Spleen (tissue), 11 donors: ENCODE measurements at regions not wholly inside any gene's neighbourhood (a gene's known extent, or its start where the extent isn't known, plus 50 kb on each side); places are given as distances from the start of the nearest gene placed in this dataset.
A peak's percentile ranks its signal among the peaks of the same experiment; 100 is the strongest.

ENCODE experiments used
- DNase-seq: peaks from one replicate; pipeline ENCODE4 v3.0.0-alpha.2; 2020
- H3K27ac ChIP-seq, 8 donors: fragments of 200-600 bp; sonication (generic) in 7 of 8; 1 replicate in 4 of 8; 2 replicates in 4 of 8; pipeline versions ENCODE4 v1.5.0 to v1.8.0; 2016 to 2021; ENCODE audit warnings: inconsistent platforms in 4 of 8, mild to moderate bottlenecking in 4 of 8, moderate library complexity in 1 of 8
- H3K27me3 ChIP-seq, 7 donors: fragments of 200-600 bp; sonication (generic) in 6 of 7; replicated peaks in 1 of 7; 1 replicate in 4 of 7; 2 replicates in 3 of 7; pipeline versions ENCODE4 v1.5.0 to v1.8.0; 2016 to 2021; ENCODE audit warnings: inconsistent platforms in 3 of 7, mild to moderate bottlenecking in 1 of 7
- H3K36me3 ChIP-seq, 6 donors: fragments of 200-600 bp; sonication (generic) in 5 of 6; 1 replicate in 4 of 6; 2 replicates in 2 of 6; pipeline versions ENCODE4 v1.5.0 to v1.8.0; 2016 to 2021; ENCODE audit warnings: inconsistent platforms in 2 of 6
- H3K4me1 ChIP-seq, 6 donors: fragments of 200-600 bp; sonication (generic) in 5 of 6; 1 replicate in 3 of 6; 2 replicates in 3 of 6; pipeline versions ENCODE4 v1.5.0 to v1.8.0; 2016 to 2021; ENCODE audit warnings: inconsistent platforms in 3 of 6
- H3K4me3 ChIP-seq, 8 donors: fragments of 200-600 bp; sonication (generic) in 7 of 8; 1 replicate in 4 of 8; 2 replicates in 4 of 8; pipeline versions ENCODE4 v1.5.0 to v1.8.0; 2016 to 2021; ENCODE audit warnings: inconsistent platforms in 4 of 8, mild to moderate bottlenecking in 4 of 8, moderate library complexity in 2 of 8
- H3K9me3 ChIP-seq, 8 donors: fragments of 200-600 bp; sonication (generic) in 7 of 8; 1 replicate in 4 of 8; 2 replicates in 4 of 8; pipeline versions ENCODE4 v1.5.0 to v1.8.0; 2016 to 2021; ENCODE audit warnings: inconsistent platforms in 4 of 8
- POLR2A ChIP-seq, 3 donors: fragments of 450-650 bp; IDR thresholded peaks; one replicate each; pipeline ENCODE4 v1.5.1; 2017; ENCODE audit warnings: antibody characterized with exemption in 3 of 3, mild to moderate bottlenecking in 1 of 3
- POLR2AphosphoS5 ChIP-seq, 3 donors: sonication (generic); formaldehyde crosslinking; IDR thresholded peaks; one replicate each; pipeline ENCODE4 v1.5.1; 2017; ENCODE audit warnings: antibody characterized with exemption in 3 of 3
- WGBS, 5 donors: extraction: QIAGEN DNeasy Blood & Tissue Kit in 3 of 5; methylation state at CpG; one replicate each; pipeline versions ENCODE4 v1.1.5 to v1.1.7; 2013 to 2018; 5-methylcytosine and 5-hydroxymethylcytosine counted together
- intact Hi-C: fragments of 100-400 bp; cut with DNase I; formaldehyde crosslinking; loops from one replicate; pipeline ENCODE4 v1.15.0; 2023; ENCODE audit warnings: low total_unique reads
- TF ChIP-seq, protein P1 (sequence below), 11 experiments: fragments of 200-600 bp in 7 of 11; fragments of 450-650 bp in 4 of 11; sonication (generic) in 4 of 11; IDR thresholded peaks in 8 of 11; conservative IDR thresholded peaks in 3 of 11; 1 replicate in 7 of 11; 2 replicates in 4 of 11; pipeline versions ENCODE4 v1.4.0 to v1.8.0; 2016 to 2021; ENCODE audit warnings: antibody characterized with exemption in 11 of 11, inconsistent platforms in 4 of 11, mild to moderate bottlenecking in 1 of 11
- donor health status: healthy with polysubstance abuse.
- donor health status: DM: no; HTN: no; CAD: no; lungs with moderate emphysema.
- donor health status: DM: no; HTN: no; CAD: no.
- donor health status: Bipolar disorder and iron deficiency.
- donor health status: healthy.
- donor health status: DM: no; HTN: no; CAD: no.
- donor health status: DM: yes; HTN: yes; CAD: no.

DNA sequence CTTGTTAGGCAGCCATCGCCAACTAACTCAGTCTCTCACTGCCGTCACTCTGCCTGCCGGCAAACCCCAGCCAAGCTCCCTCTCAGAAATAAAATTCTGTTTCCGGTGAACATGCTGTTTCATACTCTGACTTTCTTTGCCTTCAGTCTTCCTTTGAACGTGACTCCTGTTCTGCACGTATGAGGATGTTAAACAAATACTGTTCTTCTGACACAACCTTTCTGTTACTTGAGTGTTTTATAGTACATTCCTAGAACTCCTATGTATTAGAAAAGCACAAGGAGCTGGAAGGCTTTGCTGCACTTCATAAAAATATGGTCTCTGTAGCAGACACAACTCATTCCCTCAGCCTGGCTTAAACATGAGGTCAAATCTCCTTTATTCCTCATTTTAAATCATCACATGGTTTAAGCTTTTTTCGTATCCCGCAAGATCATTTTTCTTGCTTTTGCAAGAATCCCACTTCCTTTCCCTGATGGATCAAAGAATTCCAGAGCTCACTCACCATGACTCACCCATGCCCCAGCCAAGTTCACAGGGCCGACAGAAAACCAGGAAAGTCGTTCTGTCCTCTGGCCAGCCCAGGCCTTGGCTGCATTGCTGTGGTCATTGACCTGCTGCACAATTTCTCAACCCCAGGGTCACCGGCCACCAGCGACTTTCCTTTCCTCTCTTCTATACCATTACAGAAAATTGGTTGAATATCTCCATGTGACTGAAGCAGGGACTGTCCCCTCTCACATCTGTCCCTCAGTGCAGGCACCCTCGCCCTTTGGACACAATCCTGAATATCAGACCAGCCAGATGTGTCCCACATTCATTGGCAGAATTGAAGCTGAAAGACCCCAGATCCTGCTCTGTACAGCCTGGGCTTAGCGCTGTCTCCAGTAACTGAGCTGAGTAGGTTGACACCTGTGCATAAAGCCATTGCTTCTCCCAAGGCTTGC is 183.1 kb upstream of the ARL4C start:
- no peak overlapping the region for H3K4me3 ChIP-seq
- H3K27me3 ChIP-seq, result no peaks in the 10 kb centered on the region
- intact Hi-C loops, result no loop called here
- TF ChIP-seq POLR2AphosphoS5 (IDR thresholded peaks at IDR 0.05), result peak in 1 of 3 donors; percentile 24
- TF ChIP-seq, protein P1, sequence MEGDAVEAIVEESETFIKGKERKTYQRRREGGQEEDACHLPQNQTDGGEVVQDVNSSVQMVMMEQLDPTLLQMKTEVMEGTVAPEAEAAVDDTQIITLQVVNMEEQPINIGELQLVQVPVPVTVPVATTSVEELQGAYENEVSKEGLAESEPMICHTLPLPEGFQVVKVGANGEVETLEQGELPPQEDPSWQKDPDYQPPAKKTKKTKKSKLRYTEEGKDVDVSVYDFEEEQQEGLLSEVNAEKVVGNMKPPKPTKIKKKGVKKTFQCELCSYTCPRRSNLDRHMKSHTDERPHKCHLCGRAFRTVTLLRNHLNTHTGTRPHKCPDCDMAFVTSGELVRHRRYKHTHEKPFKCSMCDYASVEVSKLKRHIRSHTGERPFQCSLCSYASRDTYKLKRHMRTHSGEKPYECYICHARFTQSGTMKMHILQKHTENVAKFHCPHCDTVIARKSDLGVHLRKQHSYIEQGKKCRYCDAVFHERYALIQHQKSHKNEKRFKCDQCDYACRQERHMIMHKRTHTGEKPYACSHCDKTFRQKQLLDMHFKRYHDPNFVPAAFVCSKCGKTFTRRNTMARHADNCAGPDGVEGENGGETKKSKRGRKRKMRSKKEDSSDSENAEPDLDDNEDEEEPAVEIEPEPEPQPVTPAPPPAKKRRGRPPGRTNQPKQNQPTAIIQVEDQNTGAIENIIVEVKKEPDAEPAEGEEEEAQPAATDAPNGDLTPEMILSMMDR (IDR thresholded peaks at IDR 0.05 in 8 of 11, conservative IDR thresholded peaks at IDR 0.05 in 3 of 11), result no peak
- H3K9me3 ChIP-seq, result no peaks in the 10 kb centered on the region
- no peak for DNase-seq
- 71 to 82% (median 72%) methylated on average over 14 of the region's 14 CpGs for WGBS, 5 donors
- no peaks in the 10 kb centered on the region for H3K36me3 ChIP-seq
- H3K27ac ChIP-seq, result peak overlapping the region in 6 of 8 donors; percentile 16 to 57 (median 40)
- H3K4me1 ChIP-seq, result no peaks in the 10 kb centered on the region

DNA sequence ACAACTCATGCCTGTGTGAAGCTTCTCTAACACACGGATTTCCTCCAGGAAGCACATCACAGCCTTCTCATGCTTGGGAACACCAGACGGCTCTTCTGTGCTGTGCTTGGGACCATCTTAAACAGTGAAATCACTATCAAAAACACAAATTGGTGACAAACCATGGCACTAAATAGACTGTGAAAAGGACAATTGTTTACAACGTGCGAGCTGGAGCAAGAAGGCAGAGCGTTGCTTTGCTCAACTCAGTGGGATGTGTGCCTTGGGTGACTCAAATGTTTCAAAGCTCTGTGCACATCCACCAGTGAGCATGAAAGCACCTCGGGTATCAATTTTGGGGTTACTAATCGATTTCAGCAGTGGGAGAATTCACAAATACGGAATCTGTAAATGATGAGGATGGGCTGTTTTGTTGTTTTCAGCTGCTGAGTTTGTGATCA is 182.4 kb upstream of the ARL4C start:
- 83 to 92% (median 85%) methylated on average over 8 of the region's 8 CpGs for WGBS, 5 donors
- intact Hi-C loops, result no loop called here
- Histone ChIP-seq H3K36me3 (no peaks in the 10 kb centered on the region), H3K27me3 (no peaks in the 10 kb centered on the region), H3K4me3 (no peak overlapping the region), H3K27ac (peak overlapping the region in 6 of 8 donors; percentile 16 to 57 (median 40)), H3K4me1 (no peaks in the 10 kb centered on the region), H3K9me3 (no peaks in the 10 kb centered on the region)
- TF ChIP-seq POLR2A (IDR thresholded peaks at IDR 0.05) (no peak), POLR2AphosphoS5 (IDR thresholded peaks at IDR 0.05) (no peak)
- TF ChIP-seq, protein P1 (IDR thresholded peaks at IDR 0.05 in 8 of 11, conservative IDR thresholded peaks at IDR 0.05 in 3 of 11), result no peak
- no peak for DNase-seq

DNA sequence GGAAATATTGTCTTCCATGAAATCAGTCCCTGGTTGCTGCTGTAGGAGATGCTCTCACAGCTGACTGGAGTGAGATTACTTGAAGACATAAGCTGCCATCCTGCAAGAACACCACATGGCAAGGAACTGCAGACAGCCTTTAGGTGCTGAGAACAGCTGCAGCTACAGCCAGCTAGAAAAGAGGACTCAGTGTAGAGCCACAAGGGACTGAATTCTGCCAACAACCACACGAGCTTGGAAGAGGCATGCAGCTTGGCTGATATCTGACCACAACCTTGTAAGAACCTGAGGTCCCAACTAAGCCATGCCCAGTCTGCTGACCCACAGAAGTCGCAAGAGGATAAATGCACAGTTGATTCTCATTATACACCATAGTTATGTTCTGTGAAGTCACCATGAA is 181.8 kb upstream of the ARL4C start:
- Histone ChIP-seq H3K9me3 (no peaks in the 10 kb centered on the region), H3K4me3 (no peak overlapping the region), H3K4me1 (no peaks in the 10 kb centered on the region), H3K27ac (no peak overlapping the region), H3K36me3 (no peaks in the 10 kb centered on the region), H3K27me3 (no peaks in the 10 kb centered on the region)
- DNase-seq, result no peak
- WGBS, 5 donors, result 69 to 80% (median 74%) methylated on average over 2 of the region's 2 CpGs
- TF ChIP-seq, protein P1 (IDR thresholded peaks at IDR 0.05 in 8 of 11, conservative IDR thresholded peaks at IDR 0.05 in 3 of 11), result no peak
- TF ChIP-seq POLR2A (IDR thresholded peaks at IDR 0.05) (no peak), POLR2AphosphoS5 (IDR thresholded peaks at IDR 0.05) (no peak)
- intact Hi-C loops, result no loop called here

DNA sequence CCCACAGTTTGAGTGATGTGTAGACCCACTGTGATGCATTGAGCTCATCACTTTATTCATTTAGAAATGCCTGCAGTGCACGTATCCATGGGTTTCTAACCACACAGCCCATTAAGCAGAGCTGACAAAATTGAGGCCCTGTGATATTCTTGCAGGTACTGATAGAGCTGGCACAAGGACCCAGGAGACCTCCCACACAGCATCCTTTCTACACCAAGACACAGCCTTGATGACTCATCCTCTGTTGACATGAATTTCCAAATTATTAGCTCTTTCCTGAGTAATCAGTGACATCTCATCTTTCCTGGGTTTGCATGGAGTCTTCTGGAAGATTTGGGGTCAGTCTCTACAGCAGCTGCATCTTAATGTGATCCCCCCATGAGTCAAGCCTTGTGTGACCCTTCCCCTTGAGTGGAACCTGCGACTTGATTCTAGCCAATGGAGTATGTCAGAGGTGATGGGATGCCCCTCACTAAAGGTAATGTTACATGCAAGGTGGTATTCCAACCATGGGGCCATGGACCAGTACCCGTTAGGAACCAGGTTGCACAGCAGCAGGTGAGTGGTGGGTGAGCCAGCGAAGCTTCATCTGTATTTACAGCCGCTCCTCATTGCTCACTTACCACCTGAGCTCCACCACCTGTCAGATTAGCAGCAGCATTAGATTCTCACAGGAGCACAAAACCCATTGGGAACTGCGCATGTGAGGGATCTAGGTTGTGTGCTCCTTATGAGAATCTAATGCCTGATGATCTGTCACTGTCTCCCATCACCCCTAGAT is 181.1 kb upstream of the ARL4C start:
- H3K4me1 ChIP-seq, result no peaks in the 10 kb centered on the region
- H3K9me3 ChIP-seq, result no peaks in the 10 kb centered on the region
- H3K4me3 ChIP-seq, result no peak overlapping the region
- no peak overlapping the region for H3K27ac ChIP-seq
- WGBS, 5 donors, result 80 to 90% (median 82%) methylated on average over 6 of the region's 6 CpGs
- H3K27me3 ChIP-seq, result no peaks in the 10 kb centered on the region
- intact Hi-C loops, result no loop called here
- no peaks in the 10 kb centered on the region for H3K36me3 ChIP-seq
- TF ChIP-seq POLR2AphosphoS5 (IDR thresholded peaks at IDR 0.05) (no peak), POLR2A (IDR thresholded peaks at IDR 0.05) (no peak)
- TF ChIP-seq, protein P1 (IDR thresholded peaks at IDR 0.05 in 8 of 11, conservative IDR thresholded peaks at IDR 0.05 in 3 of 11), result no peak
- no peak for DNase-seq
